ENCODE measurements at regions not wholly inside any gene's neighbourhood (a gene's known extent, or its start where the extent isn't known, plus 50 kb on each side); places are given as distances from the start of the nearest gene placed in this dataset.

DNA sequence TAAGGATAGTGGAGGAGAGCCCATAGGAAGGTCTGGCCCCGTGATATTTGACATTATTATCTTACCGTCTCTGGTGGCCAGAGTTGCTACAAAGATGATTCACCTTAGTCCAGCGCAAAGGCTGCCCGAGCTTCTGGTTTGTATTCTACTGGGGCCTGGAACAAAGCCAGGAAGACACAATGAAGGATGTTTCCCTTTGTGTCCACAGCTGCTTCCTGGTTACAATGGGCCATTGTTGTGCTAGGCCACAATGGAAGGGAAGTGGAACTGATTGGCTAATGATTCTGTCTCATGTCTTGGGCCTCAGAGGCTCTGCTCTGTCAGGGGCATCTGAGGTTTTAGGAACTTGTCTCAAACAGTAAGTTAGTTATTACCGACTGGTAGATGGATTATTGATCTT is 132.2 kb downstream of the TDRD15 start:
- no peak for TF ChIP-seq FOXK2 (IDR thresholded peaks at IDR 0.05)
- TF ChIP-seq FOXA1 (IDR thresholded peaks at IDR 0.05) = no peak
- TF ChIP-seq HDGF (IDR thresholded peaks at IDR 0.05; ENCODE audit: borderline replicate concordance) = no peak
- TF ChIP-seq FOXM1 (IDR thresholded peaks at IDR 0.05; ENCODE audit: borderline replicate concordance) = no peak
- no peak for TF ChIP-seq PKNOX1 (IDR thresholded peaks at IDR 0.05)
- TF ChIP-seq ARNT (IDR thresholded peaks at IDR 0.05) = no peak
- no peak for TF ChIP-seq ELF4 (IDR thresholded peaks at IDR 0.05)
- no peak for TF ChIP-seq NFRKB (IDR thresholded peaks at IDR 0.05)
- TF ChIP-seq L3MBTL2 (conservative IDR thresholded peaks at IDR 0.05) = no peak
- TF ChIP-seq CTBP1 (IDR thresholded peaks at IDR 0.05; ENCODE audit: borderline replicate concordance) = no peak
- no peak for TF ChIP-seq ZNF384 (IDR thresholded peaks at IDR 0.05)
- TF ChIP-seq TARDBP (IDR thresholded peaks at IDR 0.05) = no peak
- TF ChIP-seq SUZ12 (IDR thresholded peaks at IDR 0.05) = no peak
- CTCF ChIA-PET = no interaction called here
- no peak for DNase-seq (ENCODE audit: extremely low spot score)
- POLR2A ChIA-PET = no interaction called here

- ChIA-PET POLR2A (no interaction called here), CTCF (no interaction called here)
- DNase-seq (ENCODE audit: extremely low spot score) = no peak
Measured at GRCh38 chr2:21257621-21258020, 133.9 kb downstream of the TDRD15 start.

DNA sequence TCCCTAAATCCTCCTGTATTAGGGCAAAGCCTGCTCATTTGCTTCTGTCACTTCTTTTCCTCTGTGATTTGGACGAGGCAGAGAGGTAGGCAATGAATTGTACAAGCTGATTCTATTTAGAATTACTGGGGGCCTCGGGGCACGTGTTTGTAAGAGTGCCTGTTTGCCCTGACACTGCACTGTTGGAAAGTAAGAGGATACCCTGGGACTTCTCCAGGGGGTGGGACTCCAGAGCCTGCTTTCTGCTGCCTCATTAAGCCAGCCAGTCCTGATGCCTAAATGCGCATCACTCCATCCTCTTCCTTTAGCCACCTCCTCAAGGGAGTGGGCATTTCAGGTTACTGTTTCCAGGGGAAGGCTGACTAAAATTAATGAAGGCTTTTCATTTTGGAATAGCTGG is 134.3 kb downstream of the TDRD15 start:
- POLR2A ChIA-PET = no interaction called here
- TF ChIP-seq FOXA1 (IDR thresholded peaks at IDR 0.05) (no peak), FOXK2 (IDR thresholded peaks at IDR 0.05) (no peak), SP1 (IDR thresholded peaks at IDR 0.05) (no peak), ARNT (IDR thresholded peaks at IDR 0.05) (no peak), L3MBTL2 (conservative IDR thresholded peaks at IDR 0.05) (no peak), SUZ12 (IDR thresholded peaks at IDR 0.05) (no peak), HDGF (IDR thresholded peaks at IDR 0.05; ENCODE audit: borderline replicate concordance) (no peak), NFRKB (IDR thresholded peaks at IDR 0.05) (no peak), ZNF384 (IDR thresholded peaks at IDR 0.05) (no peak), LEF1 (IDR thresholded peaks at IDR 0.05; ENCODE audit: borderline replicate concordance) (no peak), CTBP1 (IDR thresholded peaks at IDR 0.05; ENCODE audit: borderline replicate concordance) (no peak), BHLHE40 (IDR thresholded peaks at IDR 0.05; ENCODE audit: borderline replicate concordance) (no peak), PKNOX1 (IDR thresholded peaks at IDR 0.05) (no peak), FOXM1 (IDR thresholded peaks at IDR 0.05; ENCODE audit: borderline replicate concordance) (no peak), ELF4 (IDR thresholded peaks at IDR 0.05) (no peak), TARDBP (IDR thresholded peaks at IDR 0.05) (no peak)
- CTCF ChIA-PET = no interaction called here

More at GRCh38 chr2:21257621-21258020, 133.9 kb downstream of the TDRD15 start:
- no peak for TF ChIP-seq FOXK2 (IDR thresholded peaks at IDR 0.05)
- no peak for TF ChIP-seq PKNOX1 (IDR thresholded peaks at IDR 0.05)
- no peak for TF ChIP-seq HDGF (IDR thresholded peaks at IDR 0.05; ENCODE audit: borderline replicate concordance)
- no peak for TF ChIP-seq CTBP1 (IDR thresholded peaks at IDR 0.05; ENCODE audit: borderline replicate concordance)
- no peak for TF ChIP-seq ZNF384 (IDR thresholded peaks at IDR 0.05)
- no peak for TF ChIP-seq ELF4 (IDR thresholded peaks at IDR 0.05)
- TF ChIP-seq SP1 (IDR thresholded peaks at IDR 0.05) = no peak
- no peak for TF ChIP-seq FOXA1 (IDR thresholded peaks at IDR 0.05)
- TF ChIP-seq LEF1 (IDR thresholded peaks at IDR 0.05; ENCODE audit: borderline replicate concordance) = no peak
- no peak for TF ChIP-seq L3MBTL2 (conservative IDR thresholded peaks at IDR 0.05)
- TF ChIP-seq NFRKB (IDR thresholded peaks at IDR 0.05) = no peak
- TF ChIP-seq TARDBP (IDR thresholded peaks at IDR 0.05) = no peak

DNA sequence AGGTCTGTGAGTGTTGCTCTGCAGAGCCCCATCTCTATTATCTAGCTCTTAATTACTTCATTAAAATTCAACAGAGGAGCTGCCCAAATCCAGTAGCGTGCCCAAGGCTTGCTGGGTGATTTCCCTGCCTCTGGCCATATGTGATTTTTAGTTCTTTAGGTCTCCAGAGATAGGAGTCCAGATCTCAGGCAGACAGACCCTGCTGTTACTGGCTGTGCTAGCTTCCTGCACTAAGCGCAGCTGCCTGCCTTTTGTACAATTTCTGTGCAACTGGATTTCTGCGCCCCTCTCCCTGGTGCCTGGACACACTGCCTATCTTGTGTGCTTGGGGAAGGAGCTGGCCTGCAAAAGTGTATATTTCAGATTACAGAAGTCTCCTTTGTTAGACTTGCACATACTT is 136.5 kb downstream of the TDRD15 start:
- DNase-seq (ENCODE audit: extremely low spot score) = no peak
- ChIA-PET CTCF (no interaction called here), POLR2A (no interaction called here)
- no peak for TF ChIP-seq ELF4 (IDR thresholded peaks at IDR 0.05)
- no peak for TF ChIP-seq FOXA1 (IDR thresholded peaks at IDR 0.05)
- no peak for TF ChIP-seq L3MBTL2 (conservative IDR thresholded peaks at IDR 0.05)

More for the DNA sequence above, 134.3 kb downstream of the TDRD15 start:
- no peak for DNase-seq (ENCODE audit: extremely low spot score)

DNA sequence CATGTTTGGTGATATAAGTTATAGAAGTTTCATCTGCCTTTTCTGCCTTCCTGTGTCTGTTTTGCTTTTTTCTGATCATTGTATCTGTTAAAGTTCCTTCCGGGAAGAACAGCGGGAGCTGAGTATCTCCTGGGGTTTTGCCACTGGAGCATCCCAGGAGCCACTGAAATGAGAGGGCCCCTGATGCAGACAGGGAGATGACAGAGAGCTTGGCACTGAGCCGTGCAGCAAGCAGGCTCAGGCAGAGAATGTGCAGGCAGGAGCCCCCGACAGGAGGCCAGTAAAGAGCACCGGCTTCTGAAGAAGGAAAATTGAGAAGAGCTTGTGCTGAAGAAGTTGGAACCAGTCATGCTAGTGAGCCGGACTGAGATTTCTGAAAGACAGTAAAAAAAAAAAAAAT is 137.8 kb downstream of the TDRD15 start:
- no peak for DNase-seq (ENCODE audit: extremely low spot score)
- ChIA-PET POLR2A (no interaction called here), CTCF (no interaction called here)
- TF ChIP-seq HDGF (IDR thresholded peaks at IDR 0.05; ENCODE audit: borderline replicate concordance) = no peak
- no peak for TF ChIP-seq FOXM1 (IDR thresholded peaks at IDR 0.05; ENCODE audit: borderline replicate concordance)
- TF ChIP-seq L3MBTL2 (conservative IDR thresholded peaks at IDR 0.05) = no peak
- TF ChIP-seq PKNOX1 (IDR thresholded peaks at IDR 0.05) = no peak
- no peak for TF ChIP-seq ARNT (IDR thresholded peaks at IDR 0.05)
- TF ChIP-seq LEF1 (IDR thresholded peaks at IDR 0.05; ENCODE audit: borderline replicate concordance) = no peak

DNA sequence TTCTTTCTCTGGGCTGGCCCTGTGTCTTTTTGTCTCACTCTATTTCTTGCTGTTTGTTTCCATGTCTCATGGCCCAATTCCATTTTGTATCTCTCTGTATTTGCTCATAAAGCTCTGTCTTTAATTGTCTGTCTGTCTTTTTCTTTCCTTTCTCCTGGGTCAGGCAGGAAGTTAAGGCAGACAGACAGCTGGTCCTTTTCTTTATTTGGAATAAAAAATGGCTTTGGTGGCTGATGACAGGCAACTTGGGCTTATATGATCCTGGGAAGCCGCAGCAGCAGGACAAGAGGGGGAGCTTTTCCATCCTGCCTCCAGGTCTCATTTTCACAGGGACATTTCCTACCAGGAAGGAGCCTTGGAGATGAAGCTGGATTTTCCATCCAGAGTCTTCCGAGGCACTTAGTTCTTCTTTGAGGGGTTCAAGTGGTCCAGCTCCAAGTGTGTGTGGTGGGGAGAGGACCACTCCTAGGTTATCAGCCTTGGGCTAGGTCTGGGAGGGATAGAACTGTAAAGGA is 138.7 kb downstream of the TDRD15 start:
- no peak for DNase-seq (ENCODE audit: extremely low spot score)
- ChIA-PET POLR2A (no interaction called here), CTCF (no interaction called here)
- TF ChIP-seq ARNT (IDR thresholded peaks at IDR 0.05) (no peak), CTBP1 (IDR thresholded peaks at IDR 0.05; ENCODE audit: borderline replicate concordance) (no peak), NFRKB (IDR thresholded peaks at IDR 0.05) (no peak), LEF1 (IDR thresholded peaks at IDR 0.05; ENCODE audit: borderline replicate concordance) (no peak), FOXM1 (IDR thresholded peaks at IDR 0.05; ENCODE audit: borderline replicate concordance) (no peak), SP1 (IDR thresholded peaks at IDR 0.05) (no peak), FOXA1 (IDR thresholded peaks at IDR 0.05) (no peak), SUZ12 (IDR thresholded peaks at IDR 0.05) (no peak), ELF4 (IDR thresholded peaks at IDR 0.05) (no peak), L3MBTL2 (conservative IDR thresholded peaks at IDR 0.05) (no peak), ZNF384 (IDR thresholded peaks at IDR 0.05) (no peak)
